Thoracic aorta (tissue), 2 donors: ENCODE measurements at regions not wholly inside any gene's neighbourhood (a gene's known extent, or its start where the extent isn't known, plus 50 kb on each side); places are given as distances from the start of the nearest gene placed in this dataset.

Experiments used
- ATAC-seq: fragments of 150-250 bp; one replicate; pipeline ENCODE4 v1.8.0; 2017; ENCODE audit warnings: low read depth; ENCODE audit not compliant: insufficient number of reproducible peaks, low FRiP score
- DNase-seq: peaks from one replicate; pipeline ENCODE4 v3.0.0-alpha.2; 2020; ENCODE audit warnings: low spot score
- H3K27ac ChIP-seq, 2 donors: fragments of 200-600 bp; sonication (generic); 1 replicate in 1 of 2; 2 replicates in 1 of 2; pipeline ENCODE4 v1.5.1; 2016; ENCODE audit warnings: mild to moderate bottlenecking in 2 of 2, moderate library complexity in 2 of 2
- H3K27me3 ChIP-seq: fragments of 200-600 bp; sonication (generic); replicated peaks from 2 replicates; pipeline ENCODE4 v1.6.0; 2016; ENCODE audit warnings: mild to moderate bottlenecking; ENCODE audit not compliant: insufficient read depth
- H3K36me3 ChIP-seq: fragments of 200-600 bp; sonication (generic); one replicate; pipeline ENCODE4 v1.5.1; 2016
- H3K4me1 ChIP-seq, 2 donors: fragments of 200-600 bp; sonication (generic); 1 replicate in 1 of 2; 2 replicates in 1 of 2; pipeline versions ENCODE4 v1.5.1 to v1.6.0; 2016; ENCODE audit warnings: low read depth in 2 of 2, mild to moderate bottlenecking in 1 of 2; ENCODE audit not compliant: control insufficient read depth in 1 of 2
- H3K4me3 ChIP-seq: fragments of 200-600 bp; sonication (generic); 2 replicates; pipeline ENCODE4 v1.5.1; 2016; ENCODE audit warnings: mild to moderate bottlenecking
- H3K9me3 ChIP-seq: fragments of 200-600 bp; sonication (generic); 2 replicates; pipeline ENCODE4 v1.5.1; 2016
- TF ChIP-seq, protein P1 (sequence below): fragments of 200-600 bp; sonication (generic); IDR thresholded peaks from one replicate; pipeline ENCODE4 v1.5.1; 2019; ENCODE audit warnings: antibody characterized with exemption

DNA sequence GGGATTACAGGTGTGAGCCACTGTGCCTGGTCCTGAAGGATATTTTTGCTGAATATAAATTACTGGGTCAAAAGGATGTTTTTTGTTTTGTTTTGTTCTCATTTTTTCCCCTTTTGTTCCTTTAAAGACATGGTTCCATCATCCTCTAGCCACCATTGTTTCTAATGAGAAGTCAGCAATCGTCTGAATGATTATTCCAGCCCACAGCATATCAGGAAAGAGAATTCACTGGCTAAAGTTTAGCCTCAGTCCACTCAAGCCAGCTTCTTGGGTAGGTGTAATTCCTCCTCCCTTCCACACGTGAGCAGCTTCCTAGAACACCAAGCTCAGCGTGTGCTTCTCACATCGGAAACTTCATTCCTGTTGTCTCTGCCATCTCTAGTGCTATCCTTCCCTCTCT, 112.8 kb upstream of the INSIG1 start:
- Histone ChIP-seq H3K4me3 (no peak overlapping the region), H3K36me3 (no peaks in the 10 kb centered on the region), H3K27me3 (no peaks in the 10 kb centered on the region), H3K27ac (no peak overlapping the region), H3K4me1 (no peaks in the 10 kb centered on the region), H3K9me3 (peaks cover 16% of the 10 kb centered on the region)
- no peak for DNase-seq
- TF ChIP-seq, protein P1, sequence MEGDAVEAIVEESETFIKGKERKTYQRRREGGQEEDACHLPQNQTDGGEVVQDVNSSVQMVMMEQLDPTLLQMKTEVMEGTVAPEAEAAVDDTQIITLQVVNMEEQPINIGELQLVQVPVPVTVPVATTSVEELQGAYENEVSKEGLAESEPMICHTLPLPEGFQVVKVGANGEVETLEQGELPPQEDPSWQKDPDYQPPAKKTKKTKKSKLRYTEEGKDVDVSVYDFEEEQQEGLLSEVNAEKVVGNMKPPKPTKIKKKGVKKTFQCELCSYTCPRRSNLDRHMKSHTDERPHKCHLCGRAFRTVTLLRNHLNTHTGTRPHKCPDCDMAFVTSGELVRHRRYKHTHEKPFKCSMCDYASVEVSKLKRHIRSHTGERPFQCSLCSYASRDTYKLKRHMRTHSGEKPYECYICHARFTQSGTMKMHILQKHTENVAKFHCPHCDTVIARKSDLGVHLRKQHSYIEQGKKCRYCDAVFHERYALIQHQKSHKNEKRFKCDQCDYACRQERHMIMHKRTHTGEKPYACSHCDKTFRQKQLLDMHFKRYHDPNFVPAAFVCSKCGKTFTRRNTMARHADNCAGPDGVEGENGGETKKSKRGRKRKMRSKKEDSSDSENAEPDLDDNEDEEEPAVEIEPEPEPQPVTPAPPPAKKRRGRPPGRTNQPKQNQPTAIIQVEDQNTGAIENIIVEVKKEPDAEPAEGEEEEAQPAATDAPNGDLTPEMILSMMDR = no peak
- ATAC-seq = no peak

DNA sequence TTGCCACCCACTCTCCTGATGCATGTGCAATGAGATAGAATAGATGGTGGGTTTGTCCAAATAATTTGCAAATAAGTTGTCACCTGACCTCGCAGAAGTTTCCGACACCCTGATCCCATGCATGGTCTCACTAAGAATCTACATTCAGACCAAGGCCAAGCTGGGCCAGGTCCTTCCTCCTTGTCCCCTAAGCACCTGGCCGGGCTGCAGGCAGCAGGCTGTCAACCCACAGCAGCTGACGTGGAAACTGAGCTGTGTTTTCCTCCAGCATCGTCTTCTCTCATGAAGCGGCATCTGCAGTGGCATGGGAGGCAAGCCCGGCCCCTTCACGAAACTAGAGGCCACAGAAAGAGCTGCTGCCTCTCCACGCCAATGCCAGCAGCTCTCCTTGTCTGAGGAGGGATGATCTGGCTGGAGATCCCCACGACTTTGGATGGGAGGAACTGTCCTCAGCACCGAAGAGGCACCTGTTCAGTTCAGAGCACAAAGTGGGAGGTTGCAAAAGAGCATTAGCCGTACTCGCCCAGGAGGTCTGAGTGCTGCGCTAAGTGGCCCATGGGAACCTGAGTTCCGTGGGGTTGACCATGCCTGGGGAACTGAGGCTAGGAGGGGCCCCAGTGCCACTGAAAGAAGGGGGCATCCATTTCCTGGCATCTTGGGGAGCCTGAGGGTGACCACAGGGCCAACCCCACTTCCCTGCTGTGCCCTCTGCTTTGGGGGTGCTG, 110.5 kb upstream of the INSIG1 start:
- Histone ChIP-seq H3K36me3 (no peaks in the 10 kb centered on the region), H3K9me3 (peaks cover 16% of the 10 kb centered on the region), H3K4me1 (no peaks in the 10 kb centered on the region), H3K4me3 (no peak overlapping the region), H3K27me3 (no peaks in the 10 kb centered on the region), H3K27ac (no peak overlapping the region)
- DNase-seq (no peak), ATAC-seq (no peak)
- TF ChIP-seq, protein P1 = no peak

DNA sequence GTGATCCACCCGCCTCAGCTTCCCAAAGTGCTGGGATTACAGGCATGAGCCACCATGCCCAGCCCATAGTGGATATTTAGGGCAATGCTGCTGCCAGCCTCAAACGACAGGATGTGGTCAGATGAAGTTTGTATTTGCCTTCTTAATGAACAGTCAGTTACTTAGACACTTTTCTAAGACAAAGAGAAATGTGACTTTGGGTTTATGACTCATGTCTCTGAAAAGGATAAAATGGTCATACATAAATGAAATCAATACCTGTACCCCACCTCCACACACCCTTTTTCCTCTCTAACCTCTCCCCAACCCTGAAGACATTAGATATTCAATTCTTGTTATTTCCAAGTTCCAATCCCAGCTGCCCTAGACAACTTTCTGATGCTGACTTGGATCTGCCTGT, 109.3 kb upstream of the INSIG1 start:
- no peaks in the 10 kb centered on the region for H3K4me1 ChIP-seq
- ATAC-seq = no peak
- no peak overlapping the region for H3K4me3 ChIP-seq
- TF ChIP-seq, protein P1 = no peak
- no peak for DNase-seq
- no peaks in the 10 kb centered on the region for H3K27me3 ChIP-seq
- H3K27ac ChIP-seq = no peak overlapping the region
- H3K9me3 ChIP-seq = peaks cover 16% of the 10 kb centered on the region
- H3K36me3 ChIP-seq = no peaks in the 10 kb centered on the region

DNA sequence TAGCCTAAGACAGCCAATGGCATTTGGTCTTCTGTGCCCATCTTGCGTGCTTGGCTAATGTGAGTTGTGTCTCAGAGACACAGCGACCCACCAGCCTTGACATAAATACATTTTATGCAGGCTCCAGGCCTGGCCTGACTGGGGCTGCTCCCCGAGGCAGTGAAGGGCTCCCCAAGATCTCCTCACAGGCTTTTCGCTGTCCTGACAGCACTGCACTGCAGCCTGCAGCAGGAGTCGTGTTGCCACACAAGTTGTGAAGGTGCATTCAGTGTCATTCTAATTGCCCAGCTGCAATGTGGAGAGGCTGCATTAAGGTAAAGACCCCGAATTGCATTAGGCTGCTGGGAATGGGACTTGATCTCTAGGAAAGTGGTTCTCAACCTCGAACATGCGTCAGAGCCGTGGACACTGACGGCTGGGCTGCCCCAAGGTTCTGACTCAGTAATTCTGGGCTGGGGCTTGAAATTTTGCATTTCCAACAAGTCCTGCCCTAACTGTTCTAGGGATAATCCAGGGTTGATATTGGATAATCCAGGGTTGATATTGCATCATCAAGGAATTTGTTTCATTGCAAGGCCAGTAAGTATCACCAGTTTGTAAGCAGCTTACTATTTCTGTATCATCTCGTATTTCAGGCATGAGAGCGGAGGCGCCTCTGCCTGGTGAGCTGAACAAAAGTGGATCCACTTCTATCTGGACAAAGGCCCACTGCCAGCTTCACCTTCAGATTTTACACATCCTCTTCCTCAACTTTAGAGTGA, 108.7 kb upstream of the INSIG1 start:
- Histone ChIP-seq H3K9me3 (peaks cover 16% of the 10 kb centered on the region), H3K4me1 (no peaks in the 10 kb centered on the region), H3K4me3 (no peak overlapping the region), H3K27ac (no peak overlapping the region), H3K36me3 (no peaks in the 10 kb centered on the region), H3K27me3 (no peaks in the 10 kb centered on the region)
- DNase-seq = no peak
- no peak for ATAC-seq
- TF ChIP-seq, protein P1 = no peak

DNA sequence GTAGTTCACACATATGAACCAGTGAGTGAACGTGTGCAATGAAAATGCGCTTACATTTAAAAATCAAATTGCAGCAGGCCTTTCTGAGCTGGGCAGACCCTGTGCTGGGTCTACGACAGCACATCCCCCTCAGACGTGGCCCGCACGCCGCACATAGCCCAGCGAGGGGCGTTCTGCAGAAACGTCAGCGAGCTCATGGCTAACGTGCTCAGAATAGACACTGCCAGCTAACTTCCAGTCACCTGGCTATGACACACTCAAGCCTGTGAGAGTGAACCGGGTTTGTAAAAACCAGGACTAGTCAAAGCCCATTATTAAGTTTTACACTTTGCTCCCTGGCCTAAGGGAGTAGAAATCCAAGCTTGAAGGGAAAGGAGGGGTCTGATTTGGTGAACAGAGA, 108.1 kb upstream of the INSIG1 start:
- no peak overlapping the region for H3K27ac ChIP-seq
- no peak overlapping the region for H3K4me3 ChIP-seq
- TF ChIP-seq, protein P1 = no peak
- H3K4me1 ChIP-seq = no peaks in the 10 kb centered on the region
- ATAC-seq (no peak), DNase-seq (no peak)
- peaks cover 16% of the 10 kb centered on the region for H3K9me3 ChIP-seq
- no peaks in the 10 kb centered on the region for H3K36me3 ChIP-seq
- H3K27me3 ChIP-seq = no peaks in the 10 kb centered on the region
